ENCODE measurements at regions not wholly inside any gene's neighbourhood (a gene's known extent, or its start where the extent isn't known, plus 50 kb on each side); places are given as distances from the start of the nearest gene placed in this dataset.

- Histone ChIP-seq H2AFZ (replicated peaks; ENCODE audit: low read length, poor library complexity) (no peak overlapping the region), H3K4ac (ENCODE audit: low read depth, low read length) (no peak overlapping the region), H3K23ac (ENCODE audit: low read depth, low read length) (no peak overlapping the region), H3K27ac (ENCODE audit: insufficient read depth, low read length) (no peak overlapping the region), H3K14ac (replicated peaks; ENCODE audit: low read depth, low read length) (no peak overlapping the region), H3K56ac (ENCODE audit: extremely low read depth, insufficient read depth, low read length) (no peak overlapping the region), H3K4me2 (ENCODE audit: low read depth, low read length) (no peak overlapping the region), H3K36me3 (ENCODE audit: control insufficient read depth, insufficient read depth, low read length) (no peaks in the 10 kb centered on the region), H4K20me1 (ENCODE audit: insufficient read depth, low read length) (no peaks in the 10 kb centered on the region), H2AK9ac (replicated peaks; ENCODE audit: low read depth, low read length, poor library complexity) (no peak overlapping the region), H2BK120ac (ENCODE audit: low read depth, low read length) (no peak overlapping the region), H3K27me3 (ENCODE audit: control insufficient read depth, insufficient read depth, low read length) (no peaks in the 10 kb centered on the region), H4K5ac (ENCODE audit: low read depth, low read length) (no peak overlapping the region), H4K91ac (ENCODE audit: insufficient read depth, low read depth, low read length) (no peak overlapping the region), H3K79me1 (ENCODE audit: low read depth in 1 of 2, low read length in 2 of 2) (no peaks in the 10 kb centered on the region), H2BK15ac (ENCODE audit: low read depth, low read length) (no peak overlapping the region), H3K9me3 (ENCODE audit: control insufficient read depth, insufficient read depth, low read length) (no peaks in the 10 kb centered on the region; the same call in 1 of the 2 replicates), H3K9me1 (ENCODE audit: insufficient read depth, low read length) (no peaks in the 10 kb centered on the region), H2AK5ac (ENCODE audit: low read depth, low read length) (no peak overlapping the region), H4K8ac (ENCODE audit: low read depth in 2 of 2, low read length in 2 of 2) (no peak overlapping the region), H3K4me1 (ENCODE audit: control insufficient read depth, insufficient read depth, low read length) (no peaks in the 10 kb centered on the region), H2BK20ac (ENCODE audit: low read depth, low read length) (no peak overlapping the region), H3K18ac (ENCODE audit: low read depth, low read length) (no peak overlapping the region), H3K9ac (ENCODE audit: low read depth, low read length) (no peak overlapping the region), H2BK5ac (ENCODE audit: low read depth, low read length, poor library complexity, severe bottlenecking) (no peak overlapping the region), H3K4me3 (ENCODE audit: insufficient read depth, low read depth, low read length) (no peak overlapping the region)
- POLR2A ChIA-PET (ENCODE audit: unreplicated experiment), result no interaction called here
- BruUV-seq (replicated peaks), result no TSS peak
- CTCF ChIA-PET, result no interaction called here
- no peak for TF ChIP-seq FOS (IDR thresholded peaks at IDR 0.05; ENCODE audit: low read depth, low read length)
- no peak for TF ChIP-seq POLR2A (IDR thresholded peaks at IDR 0.05; ENCODE audit: low read depth, low read length)
- TF ChIP-seq MAFK (IDR thresholded peaks at IDR 0.05; ENCODE audit: low read depth, low read length), result no peak
- ATAC-seq (ENCODE audit: low read depth) (no peak), DNase-seq (no peak)
- in situ Hi-C loops (cut with MboI; ENCODE audit: low sequenced_read_pairs) (no loop called here), dilution Hi-C loops (cut with HindIII; ENCODE audit: low sequenced_read_pairs, unreplicated experiment) (no loop called here), intact Hi-C loops (cut with micrococcal nuclease) (no loop called here)
- no CpG with 5 or more reads among the region's 4 CpGs for WGBS, 2 experiments (ENCODE audit: extremely low coverage in 2 of 2, insufficient read length in 1 of 2)
These were observed 228.2 kb downstream of the CDH26 start for GRCh38 chr20:60186412-60186811.
